ENCODE measurements at regions not wholly inside any gene's neighbourhood (a gene's known extent, or its start where the extent isn't known, plus 50 kb on each side); places are given as distances from the start of the nearest gene placed in this dataset.

DNA sequence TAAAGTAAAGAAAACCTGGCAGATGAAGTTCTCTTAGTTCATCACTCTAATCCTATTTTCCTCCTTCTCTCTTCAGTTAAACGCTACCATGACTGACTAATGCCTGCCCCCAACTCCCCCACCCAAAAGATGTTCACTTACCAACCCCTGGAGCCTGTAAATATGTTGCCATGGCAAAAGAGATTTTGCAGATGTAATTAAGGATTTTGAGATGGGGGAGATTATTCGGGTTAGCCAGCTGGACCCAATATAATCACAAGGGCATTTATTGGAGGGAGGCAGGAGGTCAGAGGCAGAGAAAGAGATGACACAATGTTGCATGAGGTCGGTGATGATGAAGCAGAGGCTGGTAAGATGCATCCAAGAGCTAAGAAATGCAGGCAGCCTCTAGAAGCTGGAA is 69.3 kb upstream of the PPP2R5A start:
- TF ChIP-seq CTCF (IDR thresholded peaks at IDR 0.05), result no peak
- no peak for TF ChIP-seq EP300 (IDR thresholded peaks at IDR 0.05)
